GM23338 (cell line): ENCODE measurements at regions not wholly inside any gene's neighbourhood (a gene's known extent, or its start where the extent isn't known, plus 50 kb on each side); places are given as distances from the start of the nearest gene placed in this dataset.

ENCODE experiments used
- ATAC-seq: fragments of 200-7000 bp; cut with Tn5 transposase; 3 replicates; pipeline ENCODE4 v1.9.1; 2020
- DNase-seq: peaks from one replicate; pipeline ENCODE4 v3.0.0-alpha.2; 2015; ENCODE audit warnings: low spot score
- H2AFZ ChIP-seq: fragments of 200-600 bp; sonication (generic); 2 replicates; pipeline ENCODE4 v1.8.0; 2016; ENCODE audit warnings: antibody characterized with exemption, mild to moderate bottlenecking, moderate library complexity
- H3F3A ChIP-seq: fragments of 200-600 bp; sonication (generic); replicated peaks from 2 replicates; pipeline ENCODE4 v1.8.0; 2017; ENCODE audit warnings: antibody characterized with exemption, mixed run types, low read depth
- H3K27ac ChIP-seq: fragments of 200-600 bp; sonication (generic); 2 replicates; pipeline ENCODE4 v1.6.1; 2016; ENCODE audit warnings: low read depth
- H3K27me3 ChIP-seq: fragments of 200-600 bp; sonication (generic); 2 replicates; pipeline ENCODE4 v1.8.0; 2016; ENCODE audit warnings: mild to moderate bottlenecking, mixed run types, moderate library complexity; ENCODE audit not compliant: insufficient read depth
- H3K36me3 ChIP-seq: fragments of 200-600 bp; sonication (generic); 2 replicates; pipeline ENCODE4 v1.8.0; 2016; ENCODE audit warnings: mild to moderate bottlenecking; ENCODE audit not compliant: insufficient read depth
- H3K4me1 ChIP-seq: fragments of 200-600 bp; sonication (generic); 2 replicates; pipeline ENCODE4 v1.8.0; 2016; ENCODE audit warnings: mild to moderate bottlenecking, moderate library complexity; ENCODE audit not compliant: insufficient read depth
- H3K4me2 ChIP-seq: fragments of 200-600 bp; sonication (generic); 2 replicates; pipeline ENCODE4 v1.7.1; 2017; ENCODE audit warnings: mixed run types
- H3K4me3 ChIP-seq: fragments of 200-600 bp; sonication (generic); 2 replicates; pipeline ENCODE4 v1.6.1; 2016; ENCODE audit warnings: mixed run types
- H3K79me2 ChIP-seq: fragments of 200-600 bp; sonication (generic); replicated peaks from 2 replicates; pipeline ENCODE4 v1.8.0; 2017; ENCODE audit warnings: mild to moderate bottlenecking; ENCODE audit not compliant: insufficient read depth
- H3K9me2 ChIP-seq: fragments of 200-600 bp; sonication (generic); 2 replicates; pipeline ENCODE4 v1.8.0; 2017; ENCODE audit not compliant: insufficient read depth
- H4K20me1 ChIP-seq: fragments of 200-600 bp; sonication (generic); replicated peaks from 2 replicates; pipeline ENCODE4 v1.8.0; 2017; ENCODE audit warnings: mild to moderate bottlenecking; ENCODE audit not compliant: insufficient read depth
- H3K27ac Mint-ChIP-seq: 2 replicates; pipeline ENCODE4 v1.8.0; 2020; ENCODE audit warnings: inconsistent platforms, mild to moderate bottlenecking, moderate library complexity, mixed read lengths
- H3K27me3 Mint-ChIP-seq: 3 replicates; pipeline ENCODE4 v1.8.0; 2022; ENCODE audit warnings: low read depth, mild to moderate bottlenecking, moderate library complexity, mixed read lengths, inconsistent platforms; ENCODE audit not compliant: insufficient read depth, poor library complexity
- H3K36me3 Mint-ChIP-seq: 3 replicates; pipeline ENCODE4 v1.8.0; 2021; ENCODE audit warnings: low read depth, mild to moderate bottlenecking, inconsistent platforms, moderate library complexity, mixed read lengths
- H3K4me1 Mint-ChIP-seq: 3 replicates; pipeline ENCODE4 v1.8.0; 2020; ENCODE audit warnings: mild to moderate bottlenecking, inconsistent platforms, mixed read lengths
- H3K4me3 Mint-ChIP-seq: 3 replicates; pipeline ENCODE4 v1.8.0; 2021; ENCODE audit warnings: moderate library complexity, mild to moderate bottlenecking, inconsistent platforms, mixed read lengths
- H3K9me3 Mint-ChIP-seq: 3 replicates; pipeline ENCODE4 v1.8.0; 2020; ENCODE audit warnings: moderate library complexity, mild to moderate bottlenecking, inconsistent platforms, mixed read lengths
- CREB1 ChIP-seq: fragments of 250-450 bp; sonication (Bioruptor Pico); IDR thresholded peaks from 2 replicates; pipeline ENCODE4 v1.5.0; 2020; ENCODE audit warnings: low read depth, mild to moderate bottlenecking, moderate library complexity
- ETS1 ChIP-seq: IDR thresholded peaks from 2 replicates; pipeline ENCODE4 v1.6.1; 2016; ENCODE audit warnings: antibody characterized with exemption
- EZH2 ChIP-seq: fragments of 200-600 bp; sonication (generic); IDR thresholded peaks from one replicate; pipeline ENCODE4 v1.8.0; 2017; ENCODE audit warnings: antibody characterized with exemption, mild to moderate bottlenecking, low read depth; ENCODE audit not compliant: unreplicated experiment
- EZH2phosphoT487 ChIP-seq: fragments of 200-600 bp; sonication (generic); IDR thresholded peaks from one replicate; pipeline ENCODE4 v1.8.1; 2018; ENCODE audit warnings: antibody characterized with exemption; ENCODE audit not compliant: unreplicated experiment
- JUNB ChIP-seq: IDR thresholded peaks from one replicate; pipeline ENCODE4 v1.6.1; 2016; ENCODE audit warnings: antibody characterized with exemption; ENCODE audit not compliant: unreplicated experiment
- NANOG ChIP-seq: IDR thresholded peaks from 2 replicates; pipeline ENCODE4 v1.6.1; 2016; ENCODE audit warnings: antibody characterized with exemption, borderline replicate concordance
- POLR2AphosphoS5 ChIP-seq: IDR thresholded peaks from 2 replicates; pipeline ENCODE4 v1.6.1; 2016; ENCODE audit warnings: antibody characterized with exemption, low read depth
- STAT1 ChIP-seq: IDR thresholded peaks from one replicate; pipeline ENCODE4 v1.6.1; 2016; ENCODE audit warnings: antibody characterized with exemption; ENCODE audit not compliant: unreplicated experiment
- ZNF114 ChIP-seq: fragments of 250-450 bp; sonication (Bioruptor Pico); IDR thresholded peaks from 2 replicates; pipeline ENCODE4 v1.5.0; 2020; ENCODE audit warnings: mild to moderate bottlenecking, moderate library complexity
- ZNF331 ChIP-seq: fragments of 250-450 bp; sonication (Bioruptor Pico); IDR thresholded peaks from 2 replicates; pipeline ENCODE4 v1.5.0; 2020; ENCODE audit warnings: low read depth, mild to moderate bottlenecking, moderate library complexity
- TF ChIP-seq, protein P1 (sequence below): IDR thresholded peaks from one replicate; pipeline ENCODE4 v1.6.1; 2018; ENCODE audit warnings: antibody characterized with exemption; ENCODE audit not compliant: unreplicated experiment

- DNase-seq (no peak), ATAC-seq (no peak)
- H3K4me2 ChIP-seq, result no peak overlapping the region
Measured at GRCh38 chr1:80776266-80776665, 1024.5 kb upstream of the ADGRL2 start.

DNA sequence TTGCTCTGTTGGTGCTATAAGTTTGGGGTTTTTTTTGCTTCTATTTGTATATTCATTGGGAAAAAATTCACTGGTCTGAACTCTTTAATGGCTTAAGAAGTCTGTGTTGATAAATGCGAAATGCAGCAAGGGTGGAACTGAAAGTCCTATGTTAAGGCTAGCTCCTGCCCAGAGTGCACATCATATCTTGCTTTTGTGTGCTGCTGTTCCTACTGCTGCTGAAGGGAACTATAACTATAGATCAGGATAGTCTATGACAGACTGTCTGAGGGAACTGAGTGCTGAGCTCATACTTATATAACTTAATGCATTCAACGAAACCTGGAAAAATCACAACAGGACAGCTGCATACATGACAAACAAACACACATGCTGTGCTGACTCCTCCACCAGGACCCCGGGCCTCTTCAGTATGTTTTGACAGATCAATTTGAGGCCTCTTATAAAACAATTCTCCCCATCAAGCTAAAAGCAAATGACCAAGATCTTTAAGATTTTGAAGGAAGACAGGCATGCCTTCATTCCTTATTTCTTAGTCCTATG, 1031.5 kb upstream of the ADGRL2 start:
- DNase-seq (no peak), ATAC-seq (no peak)
- H3F3A ChIP-seq, result no peaks in the 10 kb centered on the region
- H3K79me2 ChIP-seq, result no peaks in the 10 kb centered on the region
- no peaks in the 10 kb centered on the region for H3K9me3 Mint-ChIP-seq
- no peak overlapping the region for H3K4me2 ChIP-seq
- H3K27me3 ChIP-seq, result no peaks in the 10 kb centered on the region
- H3K27ac ChIP-seq, result no peak overlapping the region
- no peak overlapping the region for H3K4me3 Mint-ChIP-seq
- H3K9me2 ChIP-seq, result no peaks in the 10 kb centered on the region
- no peak overlapping the region for H2AFZ ChIP-seq
- no peaks in the 10 kb centered on the region; the same call in 1 of the 2 replicates for H3K4me1 ChIP-seq
- no peaks in the 10 kb centered on the region for H3K36me3 ChIP-seq
- H3K4me1 Mint-ChIP-seq, result peaks cover 16% of the 10 kb centered on the region
- no peaks in the 10 kb centered on the region for H3K36me3 Mint-ChIP-seq
- H3K27me3 Mint-ChIP-seq, result no peaks in the 10 kb centered on the region
- TF ChIP-seq ZNF114 (CRISPR knock-in tag) (no peak), ZNF331 (no peak), EZH2 (no peak), CREB1 (no peak)
- no peaks in the 10 kb centered on the region for H4K20me1 ChIP-seq
- no peak overlapping the region for H3K4me3 ChIP-seq
- peak overlapping the region; percentile 66; the same call in 1 of the 2 replicates for H3K27ac Mint-ChIP-seq

More at GRCh38 chr1:80776266-80776665, 1024.5 kb upstream of the ADGRL2 start:
- peaks cover 12% of the 10 kb centered on the region for H3K4me1 Mint-ChIP-seq
- no peak overlapping the region for H3K4me3 Mint-ChIP-seq
- H3K4me3 ChIP-seq, result no peak overlapping the region
- H3K27me3 ChIP-seq, result no peaks in the 10 kb centered on the region
- peaks cover 10% of the 10 kb centered on the region; the same call in 1 of the 2 replicates for H3K9me2 ChIP-seq
- no peaks in the 10 kb centered on the region; the same call in 2 of the 3 replicates for H3K9me3 Mint-ChIP-seq
- H3K79me2 ChIP-seq, result no peaks in the 10 kb centered on the region
- no peaks in the 10 kb centered on the region for H3K27me3 Mint-ChIP-seq
- no peaks in the 10 kb centered on the region for H3K36me3 Mint-ChIP-seq
- H3F3A ChIP-seq, result no peaks in the 10 kb centered on the region
- no peaks in the 10 kb centered on the region for H3K36me3 ChIP-seq
- TF ChIP-seq ZNF114 (CRISPR knock-in tag), result no peak
- TF ChIP-seq EZH2phosphoT487, result no peak
- TF ChIP-seq NANOG, result no peak
- TF ChIP-seq ETS1, result no peak
- TF ChIP-seq, protein P1, sequence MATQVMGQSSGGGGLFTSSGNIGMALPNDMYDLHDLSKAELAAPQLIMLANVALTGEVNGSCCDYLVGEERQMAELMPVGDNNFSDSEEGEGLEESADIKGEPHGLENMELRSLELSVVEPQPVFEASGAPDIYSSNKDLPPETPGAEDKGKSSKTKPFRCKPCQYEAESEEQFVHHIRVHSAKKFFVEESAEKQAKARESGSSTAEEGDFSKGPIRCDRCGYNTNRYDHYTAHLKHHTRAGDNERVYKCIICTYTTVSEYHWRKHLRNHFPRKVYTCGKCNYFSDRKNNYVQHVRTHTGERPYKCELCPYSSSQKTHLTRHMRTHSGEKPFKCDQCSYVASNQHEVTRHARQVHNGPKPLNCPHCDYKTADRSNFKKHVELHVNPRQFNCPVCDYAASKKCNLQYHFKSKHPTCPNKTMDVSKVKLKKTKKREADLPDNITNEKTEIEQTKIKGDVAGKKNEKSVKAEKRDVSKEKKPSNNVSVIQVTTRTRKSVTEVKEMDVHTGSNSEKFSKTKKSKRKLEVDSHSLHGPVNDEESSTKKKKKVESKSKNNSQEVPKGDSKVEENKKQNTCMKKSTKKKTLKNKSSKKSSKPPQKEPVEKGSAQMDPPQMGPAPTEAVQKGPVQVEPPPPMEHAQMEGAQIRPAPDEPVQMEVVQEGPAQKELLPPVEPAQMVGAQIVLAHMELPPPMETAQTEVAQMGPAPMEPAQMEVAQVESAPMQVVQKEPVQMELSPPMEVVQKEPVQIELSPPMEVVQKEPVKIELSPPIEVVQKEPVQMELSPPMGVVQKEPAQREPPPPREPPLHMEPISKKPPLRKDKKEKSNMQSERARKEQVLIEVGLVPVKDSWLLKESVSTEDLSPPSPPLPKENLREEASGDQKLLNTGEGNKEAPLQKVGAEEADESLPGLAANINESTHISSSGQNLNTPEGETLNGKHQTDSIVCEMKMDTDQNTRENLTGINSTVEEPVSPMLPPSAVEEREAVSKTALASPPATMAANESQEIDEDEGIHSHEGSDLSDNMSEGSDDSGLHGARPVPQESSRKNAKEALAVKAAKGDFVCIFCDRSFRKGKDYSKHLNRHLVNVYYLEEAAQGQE, result no peak
- TF ChIP-seq JUNB, result no peak
- TF ChIP-seq STAT1, result no peak
- no peak for TF ChIP-seq CREB1
- no peak for TF ChIP-seq POLR2AphosphoS5
- H2AFZ ChIP-seq, result no peak overlapping the region
- no peaks in the 10 kb centered on the region for H4K20me1 ChIP-seq
- H3K27ac ChIP-seq, result no peak overlapping the region
- no peaks in the 10 kb centered on the region; the same call in 1 of the 2 replicates for H3K4me1 ChIP-seq
- H3K27ac Mint-ChIP-seq, result no peak overlapping the region
